Right cardiac atrium (tissue), 5 donors: ENCODE measurements at regions not wholly inside any gene's neighbourhood (a gene's known extent, or its start where the extent isn't known, plus 50 kb on each side); places are given as distances from the start of the nearest gene placed in this dataset.

Experiments used
- ATAC-seq, 2 donors: fragments of 200-7000 bp; cut with Tn5 transposase; one replicate each; pipeline versions ENCODE4 v1.8.0 to v1.9.1; 2020; ENCODE audit warnings: moderate library complexity in 2 of 2, mild to moderate bottlenecking in 1 of 2
- DNase-seq, 3 donors: peaks; one replicate each; pipeline ENCODE4 v3.0.0-alpha.2; 2020
- H3K27ac ChIP-seq: one replicate; pipeline ENCODE4 v1.5.1; 2013; ENCODE audit warnings: mild to moderate bottlenecking, low read length, control low read depth, moderate library complexity
- H3K27me3 ChIP-seq: one replicate; pipeline ENCODE4 v1.6.1; 2013; ENCODE audit not compliant: control insufficient read depth, insufficient read depth
- H3K4me1 ChIP-seq: one replicate; pipeline ENCODE4 v1.6.1; 2013; ENCODE audit warnings: low read length; ENCODE audit not compliant: control insufficient read depth, insufficient read depth
- H3K4me3 ChIP-seq: one replicate; pipeline ENCODE4 v1.5.1; 2013; ENCODE audit warnings: low read length, control low read depth
- H3K9me3 ChIP-seq: one replicate; pipeline ENCODE4 v1.6.1; 2013; ENCODE audit warnings: low read length; ENCODE audit not compliant: control insufficient read depth
- WGBS: extraction: QIAGEN DNeasy Blood & Tissue Kit; methylation state at CpG from one replicate; pipeline ENCODE4 v1.1.7; 2013; 5-methylcytosine and 5-hydroxymethylcytosine counted together
- intact Hi-C, 4 donors: fragments of 100-400 bp; cut with DNase I; formaldehyde crosslinking; loops; one replicate each; pipeline versions ENCODE4 v1.11.0 to v1.14.0; 2022 to 2023
- donor health status: healthy with polysubstance abuse.
- donor health status: DM: no; HTN: yes; CAD: no.
- donor health status: DM: no; HTN: no; CAD: no.
- donor health status: DM: no; HTN: yes; CAD: no; lungs with severe emphysema.
- donor health status: DM: yes; HTN: yes; CAD: no.

- 77% methylated on average over 4 of the region's 4 CpGs for WGBS
Measured at GRCh38 chr13:58051396-58051795, 419.9 kb downstream of the PCDH17 start.

GRCh38 chr13:58051807-58052375, 420.3 kb downstream of the PCDH17 start:
- WGBS, result 73% methylated on average over 5 of the region's 5 CpGs
- Histone ChIP-seq H3K4me1 (no peaks in the 10 kb centered on the region), H3K4me3 (no peak overlapping the region)

More at GRCh38 chr13:58051396-58051795, 419.9 kb downstream of the PCDH17 start:
- Histone ChIP-seq H3K4me3 (no peak overlapping the region), H3K27me3 (no peaks in the 10 kb centered on the region), H3K4me1 (no peaks in the 10 kb centered on the region), H3K9me3 (no peaks in the 10 kb centered on the region), H3K27ac (no peak overlapping the region)
- ATAC-seq (no peak), DNase-seq (no peak)
- intact Hi-C loops, result no loop called here

GRCh38 chr13:58056426-58056825, 424.9 kb downstream of the PCDH17 start:
- intact Hi-C loops, result no loop called here
- ATAC-seq, result no peak
- Histone ChIP-seq H3K9me3 (no peaks in the 10 kb centered on the region), H3K27me3 (no peaks in the 10 kb centered on the region), H3K27ac (no peak overlapping the region), H3K4me1 (no peaks in the 10 kb centered on the region), H3K4me3 (no peak overlapping the region)
- WGBS, result 91% methylated on average over 4 of the region's 4 CpGs
- no peak for DNase-seq

More at GRCh38 chr13:58051807-58052375, 420.3 kb downstream of the PCDH17 start:
- ATAC-seq, result no peak
- H3K27ac ChIP-seq, result no peak overlapping the region
- H3K27me3 ChIP-seq, result no peaks in the 10 kb centered on the region
- intact Hi-C loops, result no loop called here
- no peaks in the 10 kb centered on the region for H3K9me3 ChIP-seq
- DNase-seq, result no peak

GRCh38 chr13:58059624-58060023, 428.1 kb downstream of the PCDH17 start:
- DNase-seq (no peak), ATAC-seq (no peak)
- Histone ChIP-seq H3K9me3 (no peaks in the 10 kb centered on the region), H3K27ac (no peak overlapping the region), H3K4me3 (no peak overlapping the region), H3K4me1 (no peaks in the 10 kb centered on the region), H3K27me3 (no peaks in the 10 kb centered on the region)
- 82% methylated on average over 1 of the region's 1 CpG for WGBS
- intact Hi-C loops, result no loop called here

DNA sequence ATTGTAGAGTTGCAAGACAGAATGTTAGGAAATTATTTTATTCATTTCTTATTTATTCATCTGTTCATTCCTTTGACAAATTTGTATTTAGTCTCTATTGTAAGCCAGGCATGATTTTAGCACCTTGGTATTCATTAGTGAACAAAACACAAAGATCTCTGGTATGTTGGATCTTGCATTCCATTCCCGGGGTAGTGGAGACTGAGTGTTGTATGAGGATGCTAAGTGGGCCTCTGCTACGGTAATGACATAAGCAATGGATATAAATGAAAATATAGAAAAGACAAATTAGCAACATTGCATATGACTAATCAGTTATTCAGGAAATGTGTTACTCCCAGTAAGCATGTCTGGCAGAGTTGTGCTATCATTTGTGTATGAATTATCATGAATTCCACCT, 449.3 kb downstream of the PCDH17 start:
- ATAC-seq, result no peak
- Histone ChIP-seq H3K9me3 (no peaks in the 10 kb centered on the region), H3K4me3 (no peak overlapping the region), H3K27me3 (no peaks in the 10 kb centered on the region), H3K4me1 (no peaks in the 10 kb centered on the region), H3K27ac (no peak overlapping the region)
- intact Hi-C loops, result no loop called here
- no peak for DNase-seq
- WGBS, result 58% methylated on average over 2 of the region's 2 CpGs

DNA sequence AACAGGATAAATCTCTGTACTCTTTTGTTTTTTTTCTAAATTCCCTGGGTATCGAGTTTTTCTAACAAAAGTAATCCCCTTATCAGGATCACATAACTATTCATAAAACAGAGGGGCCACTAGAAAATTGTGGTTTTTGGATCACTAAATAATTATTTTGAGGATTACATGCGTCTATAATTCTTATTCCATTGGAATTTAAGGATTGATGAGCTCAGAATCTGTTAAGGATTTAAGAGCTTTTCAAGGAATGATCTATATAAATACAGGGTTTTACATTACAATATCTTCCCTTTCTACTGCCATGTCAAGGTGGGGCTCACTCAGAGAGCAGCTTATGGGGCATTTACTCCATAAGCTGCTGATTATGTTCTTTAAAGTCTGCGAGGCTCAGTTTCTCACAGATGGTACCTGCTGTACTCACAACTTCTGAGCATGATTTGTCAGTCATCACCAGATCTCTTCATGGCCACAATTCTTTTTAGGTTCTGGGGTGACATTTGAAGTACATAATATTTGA, 449.8 kb downstream of the PCDH17 start:
- intact Hi-C loops, result no loop called here

GRCh38 chr13:58083064-58083463, 451.5 kb downstream of the PCDH17 start:
- no peaks in the 10 kb centered on the region for H3K9me3 ChIP-seq
- 83% methylated on average over 4 of the region's 4 CpGs for WGBS
- no peaks in the 10 kb centered on the region for H3K27me3 ChIP-seq
- intact Hi-C loops, result no loop called here
- H3K4me1 ChIP-seq, result no peaks in the 10 kb centered on the region
- no peak for DNase-seq
- no peak for ATAC-seq
- H3K27ac ChIP-seq, result no peak overlapping the region
- no peak overlapping the region for H3K4me3 ChIP-seq

More for the DNA sequence above, 449.8 kb downstream of the PCDH17 start:
- Histone ChIP-seq H3K9me3 (no peaks in the 10 kb centered on the region), H3K4me1 (no peaks in the 10 kb centered on the region), H3K27me3 (no peaks in the 10 kb centered on the region), H3K27ac (no peak overlapping the region), H3K4me3 (no peak overlapping the region)
- ATAC-seq (no peak), DNase-seq (no peak)
- 87% methylated on average over 3 of the region's 3 CpGs for WGBS

- 76% methylated on average over 2 of the region's 2 CpGs for WGBS
- H3K27ac ChIP-seq, result no peak overlapping the region
- DNase-seq (no peak), ATAC-seq (no peak)
- H3K4me3 ChIP-seq, result no peak overlapping the region
- intact Hi-C loops, result no loop called here
- H3K9me3 ChIP-seq, result no peaks in the 10 kb centered on the region
- no peaks in the 10 kb centered on the region for H3K4me1 ChIP-seq
- H3K27me3 ChIP-seq, result no peaks in the 10 kb centered on the region
Measured at GRCh38 chr13:58085274-58085673, 453.7 kb downstream of the PCDH17 start.

DNA sequence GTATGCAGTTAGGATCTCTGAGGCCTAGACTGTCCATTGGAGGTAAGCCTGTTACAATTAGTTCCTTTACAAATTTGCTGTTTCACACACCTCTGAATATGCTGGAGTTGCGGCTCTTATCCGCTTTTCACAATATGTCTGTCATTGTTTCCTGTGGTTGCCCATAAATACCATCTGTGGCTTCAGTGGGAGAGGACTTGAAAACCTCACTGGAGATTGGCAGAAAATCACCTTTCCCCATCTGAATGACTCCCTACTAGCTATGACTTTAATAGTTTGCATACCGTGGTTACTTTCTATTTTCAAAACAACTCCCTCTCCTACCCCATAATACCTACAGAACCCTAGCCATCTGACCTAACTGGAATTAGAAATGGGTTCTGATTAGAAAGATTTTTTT, 454.3 kb downstream of the PCDH17 start:
- no peaks in the 10 kb centered on the region for H3K9me3 ChIP-seq
- no peaks in the 10 kb centered on the region for H3K4me1 ChIP-seq
- H3K4me3 ChIP-seq, result no peak overlapping the region
- ATAC-seq (no peak), DNase-seq (no peak)
- H3K27me3 ChIP-seq, result no peaks in the 10 kb centered on the region
- H3K27ac ChIP-seq, result no peak overlapping the region
- intact Hi-C loops, result no loop called here
- WGBS, result 86% methylated on average over 3 of the region's 3 CpGs

- DNase-seq, result no peak
- no peak for ATAC-seq
- Histone ChIP-seq H3K27ac (no peak overlapping the region), H3K9me3 (no peaks in the 10 kb centered on the region), H3K27me3 (no peaks in the 10 kb centered on the region), H3K4me1 (no peaks in the 10 kb centered on the region), H3K4me3 (no peak overlapping the region)
- intact Hi-C loops, result no loop called here
Measured at GRCh38 chr13:58087566-58087965, 456.0 kb downstream of the PCDH17 start.

DNA sequence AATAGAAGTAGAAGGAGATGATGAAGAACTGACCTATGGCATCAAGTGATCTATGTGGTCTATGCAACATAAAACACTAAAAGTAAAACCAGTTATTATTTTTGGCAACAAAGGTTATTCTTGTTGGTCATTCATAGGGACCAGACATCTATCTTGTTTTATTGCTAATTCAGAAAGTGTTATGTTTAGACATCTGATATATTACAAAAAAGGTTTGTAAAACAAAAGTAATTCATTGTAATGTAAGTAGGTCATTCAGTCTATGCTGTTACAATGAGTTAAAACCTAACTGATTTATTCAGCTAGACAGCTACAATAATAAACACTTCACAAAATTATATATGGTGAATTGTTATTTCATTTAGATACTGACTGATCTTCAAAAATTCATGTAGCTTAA, 461.9 kb downstream of the PCDH17 start:
- Histone ChIP-seq H3K27ac (no peak overlapping the region), H3K9me3 (no peaks in the 10 kb centered on the region), H3K4me1 (no peaks in the 10 kb centered on the region), H3K4me3 (no peak overlapping the region), H3K27me3 (no peaks in the 10 kb centered on the region)
- ATAC-seq (no peak), DNase-seq (no peak)
- intact Hi-C loops, result no loop called here

DNA sequence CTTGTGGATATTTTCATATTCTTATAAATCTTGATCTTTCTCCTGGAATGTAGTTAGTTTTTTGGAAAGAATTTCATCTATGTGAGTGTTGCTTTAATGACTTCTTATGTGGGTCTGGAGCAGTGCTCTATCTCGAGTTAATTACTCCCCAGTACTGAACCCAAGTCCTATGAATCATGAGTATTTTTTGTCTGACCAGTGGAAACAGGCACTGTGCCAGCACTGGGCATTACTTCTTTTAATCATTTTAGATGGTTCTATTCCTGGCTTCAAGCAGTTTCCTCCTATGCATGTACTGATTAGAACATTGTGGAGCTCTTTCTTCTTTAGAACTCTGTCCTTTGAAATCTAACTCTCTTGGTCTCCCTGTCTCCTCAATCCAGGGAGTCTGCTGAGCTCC, 466.3 kb downstream of the PCDH17 start:
- H3K4me3 ChIP-seq, result no peak overlapping the region
- WGBS, result 47% methylated on average over 1 of the region's 1 CpG
- H3K4me1 ChIP-seq, result no peaks in the 10 kb centered on the region
- ATAC-seq (no peak), DNase-seq (no peak)
- H3K27ac ChIP-seq, result no peak overlapping the region
- intact Hi-C loops, result no loop called here
- H3K27me3 ChIP-seq, result no peaks in the 10 kb centered on the region
- no peaks in the 10 kb centered on the region for H3K9me3 ChIP-seq
